Activated T-cell treated with anti-CD3 and anti-CD28 coated beads, Interleukin-2, amount 50 U/mL, for 24 hours (primary cell): ENCODE measurements at regions not wholly inside any gene's neighbourhood (a gene's known extent, or its start where the extent isn't known, plus 50 kb on each side); places are given as distances from the start of the nearest gene placed in this dataset.
"Not testable (repeated sequence)": the region's sequence is repeated elsewhere in the genome, so short reads cannot be mapped to it uniquely, and the experiment has no call there.

Source experiments
- DNase-seq: peaks from one replicate; pipeline ENCODE4 v3.0.0-alpha.2; 2020
- H3K27ac Mint-ChIP-seq: 2 replicates; pipeline ENCODE4 v1.8.0; 2020; ENCODE audit warnings: mild to moderate bottlenecking, mixed read lengths
- H3K27me3 Mint-ChIP-seq: 2 replicates; pipeline ENCODE4 v1.8.0; 2020; ENCODE audit warnings: mixed read lengths
- H3K36me3 Mint-ChIP-seq: 2 replicates; pipeline ENCODE4 v1.8.0; 2020; ENCODE audit warnings: low read depth, mixed read lengths
- H3K4me1 Mint-ChIP-seq: 2 replicates; pipeline ENCODE4 v1.8.0; 2020; ENCODE audit warnings: low read depth, mixed read lengths
- H3K4me3 Mint-ChIP-seq: 2 replicates; pipeline ENCODE4 v1.8.0; 2020; ENCODE audit warnings: mild to moderate bottlenecking, moderate library complexity, mixed read lengths
- H3K9me3 Mint-ChIP-seq: 2 replicates; pipeline ENCODE4 v1.8.0; 2020; ENCODE audit warnings: mixed read lengths

DNA sequence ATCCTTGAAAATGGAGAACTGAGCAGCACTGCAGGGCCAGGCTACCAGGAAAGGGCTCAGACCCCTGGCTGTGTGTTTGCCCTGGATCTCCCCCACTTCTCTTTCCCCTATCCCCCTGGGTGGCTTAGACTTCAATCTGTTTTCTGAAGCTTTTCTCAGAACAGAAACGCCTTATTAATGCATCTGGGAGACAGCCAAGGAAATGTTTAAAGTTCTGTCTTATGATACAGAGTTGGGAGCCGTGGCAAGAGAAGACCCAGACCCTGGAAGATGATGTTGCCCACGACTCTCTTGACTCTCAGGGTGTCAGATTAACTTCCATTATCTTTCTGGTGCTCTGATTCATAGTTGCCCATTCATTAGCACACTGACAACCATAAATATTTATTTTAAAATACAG, 107.1 kb downstream of the EBLN1 start:
- Mint-ChIP-seq H3K27ac (no peak overlapping the region), H3K4me3 (no peak overlapping the region), H3K36me3 (no peaks in the 10 kb centered on the region), H3K9me3 (no peaks in the 10 kb centered on the region), H3K4me1 (no peaks in the 10 kb centered on the region), H3K27me3 (peaks cover 22% of the 10 kb centered on the region)
- no peak for DNase-seq

DNA sequence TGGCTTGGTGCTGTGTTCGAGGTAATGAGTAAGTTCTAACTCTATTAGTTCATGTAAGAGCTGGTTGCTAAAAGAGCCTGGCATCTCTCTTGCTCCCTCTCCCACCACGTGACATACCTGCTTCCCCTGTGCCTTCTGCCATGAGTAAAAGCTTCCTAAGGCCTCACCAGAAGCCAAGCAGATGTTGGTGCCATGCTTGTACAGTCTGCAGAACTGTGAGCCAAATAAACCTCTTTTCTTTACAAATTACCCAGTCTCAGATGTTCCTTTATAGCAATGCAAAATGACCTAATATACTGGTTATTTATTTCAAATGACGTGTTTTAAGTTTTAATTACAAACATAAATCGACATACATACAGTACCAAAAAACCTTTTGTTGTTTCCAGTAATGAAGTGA, 101.7 kb upstream of the DNAJC1 start:
- Mint-ChIP-seq H3K36me3 (no peaks in the 10 kb centered on the region), H3K4me3 (no peak overlapping the region), H3K4me1 (no peaks in the 10 kb centered on the region), H3K27me3 (no peaks in the 10 kb centered on the region), H3K9me3 (no peaks in the 10 kb centered on the region), H3K27ac (no peak overlapping the region)
- no peak for DNase-seq

DNA sequence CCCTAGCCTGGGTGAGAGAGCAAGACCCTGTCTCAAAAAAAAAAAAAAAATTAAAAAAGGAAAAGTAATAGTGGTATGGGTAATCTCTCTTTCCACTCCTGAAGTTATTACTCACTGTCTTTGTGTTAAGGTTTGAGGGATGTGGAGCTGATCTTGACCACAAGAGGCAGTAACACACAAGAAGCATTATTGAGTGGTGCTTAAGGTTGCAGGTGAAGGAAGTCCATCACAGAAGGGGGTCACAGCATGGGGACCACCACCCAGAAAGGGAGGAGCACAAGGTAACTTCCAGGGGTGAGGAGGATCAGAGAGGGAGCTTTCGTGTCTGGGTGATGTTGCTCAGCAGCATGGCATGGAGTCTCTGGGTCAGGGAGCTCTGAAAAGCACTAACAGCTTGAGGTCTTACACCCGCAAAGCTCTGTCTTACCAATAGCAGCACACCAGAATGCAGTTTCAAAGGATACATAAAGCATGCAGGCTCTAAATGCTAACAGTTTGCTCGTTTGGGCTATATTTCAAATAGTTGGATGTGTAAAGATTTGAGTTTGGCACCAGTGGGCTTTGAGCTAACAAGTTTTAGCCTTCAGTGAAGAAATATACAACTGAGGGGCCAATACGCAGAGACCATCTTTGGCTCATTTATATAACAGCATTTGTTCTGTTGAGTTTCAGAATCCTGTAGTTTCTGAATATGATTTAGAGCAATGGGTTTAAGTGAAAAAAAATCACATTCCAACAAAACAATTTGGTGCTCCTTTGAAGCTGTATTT, 100.4 kb upstream of the DNAJC1 start:
- Mint-ChIP-seq H3K9me3 (no peaks in the 10 kb centered on the region), H3K27me3 (no peaks in the 10 kb centered on the region), H3K27ac (no peak overlapping the region), H3K36me3 (no peaks in the 10 kb centered on the region), H3K4me3 (no peak overlapping the region), H3K4me1 (no peaks in the 10 kb centered on the region)
- DNase-seq = no peak

DNA sequence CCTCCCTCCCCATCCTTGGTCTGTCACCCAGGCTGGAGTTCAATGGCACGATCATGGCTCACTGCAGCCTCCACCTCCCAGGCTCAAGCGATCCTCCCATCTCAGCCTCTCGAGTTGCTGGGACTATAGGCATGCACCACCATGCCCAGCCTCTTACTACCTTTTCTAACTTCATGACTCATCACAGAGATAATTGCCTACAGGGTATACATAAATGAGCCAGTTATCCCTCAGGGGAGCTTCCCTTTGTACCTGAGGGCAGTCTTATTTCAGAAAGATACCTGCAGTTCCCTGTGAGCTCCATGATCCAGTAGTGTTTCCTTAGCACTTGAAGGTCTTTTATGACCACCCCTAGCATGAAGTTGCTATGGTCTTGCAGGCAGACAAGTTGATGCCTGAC, 94.2 kb upstream of the DNAJC1 start:
- Mint-ChIP-seq H3K4me3 (no peak overlapping the region), H3K4me1 (no peaks in the 10 kb centered on the region), H3K27ac (no peak overlapping the region), H3K9me3 (no peaks in the 10 kb centered on the region), H3K27me3 (no peaks in the 10 kb centered on the region), H3K36me3 (no peaks in the 10 kb centered on the region)
- no peak for DNase-seq

DNA sequence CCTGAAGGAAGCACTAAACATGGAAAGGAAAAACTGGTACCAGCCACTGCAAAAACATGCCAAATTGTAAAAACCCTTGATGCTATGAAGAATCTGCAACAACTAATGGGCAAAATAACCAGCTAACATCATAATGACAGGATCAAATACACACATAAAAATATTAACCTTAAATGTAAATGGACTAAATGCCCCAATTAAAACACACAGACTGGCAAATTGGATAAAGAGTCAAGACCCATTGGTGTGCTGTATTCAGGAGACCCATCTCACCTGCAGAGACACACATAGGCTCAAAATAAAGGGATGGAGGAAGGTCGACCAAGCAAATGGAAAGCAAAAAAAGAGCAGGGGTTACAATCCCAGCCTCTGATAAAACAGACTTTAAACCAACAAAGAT, 87.7 kb upstream of the DNAJC1 start:
- not testable (repeated sequence) for H3K27ac Mint-ChIP-seq, H3K4me3 Mint-ChIP-seq, H3K36me3 Mint-ChIP-seq, H3K4me1 Mint-ChIP-seq, DNase-seq, H3K9me3 Mint-ChIP-seq
- peaks cover 10% of the 10 kb centered on the region for H3K27me3 Mint-ChIP-seq

DNA sequence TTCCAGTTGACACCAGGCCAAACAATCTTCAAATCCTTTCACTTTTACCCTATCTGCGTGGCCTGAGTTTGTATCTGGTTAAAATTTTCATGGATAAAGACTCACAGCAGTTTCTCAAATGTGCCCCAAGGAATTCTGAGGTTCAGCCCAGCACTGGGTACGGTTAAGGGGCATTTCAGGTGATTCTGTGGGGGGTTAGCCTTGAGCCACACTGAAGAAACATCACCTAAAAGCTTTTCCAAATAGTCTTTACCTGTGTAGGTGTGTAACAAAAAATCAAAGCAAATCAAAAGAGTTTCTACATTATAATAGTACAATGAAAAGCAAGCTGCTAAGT, 83.8 kb upstream of the DNAJC1 start:
- Mint-ChIP-seq H3K4me1 (no peaks in the 10 kb centered on the region), H3K4me3 (no peak overlapping the region), H3K27me3 (peaks cover 32% of the 10 kb centered on the region), H3K9me3 (no peaks in the 10 kb centered on the region), H3K27ac (no peak overlapping the region), H3K36me3 (no peaks in the 10 kb centered on the region)
- no peak for DNase-seq

DNA sequence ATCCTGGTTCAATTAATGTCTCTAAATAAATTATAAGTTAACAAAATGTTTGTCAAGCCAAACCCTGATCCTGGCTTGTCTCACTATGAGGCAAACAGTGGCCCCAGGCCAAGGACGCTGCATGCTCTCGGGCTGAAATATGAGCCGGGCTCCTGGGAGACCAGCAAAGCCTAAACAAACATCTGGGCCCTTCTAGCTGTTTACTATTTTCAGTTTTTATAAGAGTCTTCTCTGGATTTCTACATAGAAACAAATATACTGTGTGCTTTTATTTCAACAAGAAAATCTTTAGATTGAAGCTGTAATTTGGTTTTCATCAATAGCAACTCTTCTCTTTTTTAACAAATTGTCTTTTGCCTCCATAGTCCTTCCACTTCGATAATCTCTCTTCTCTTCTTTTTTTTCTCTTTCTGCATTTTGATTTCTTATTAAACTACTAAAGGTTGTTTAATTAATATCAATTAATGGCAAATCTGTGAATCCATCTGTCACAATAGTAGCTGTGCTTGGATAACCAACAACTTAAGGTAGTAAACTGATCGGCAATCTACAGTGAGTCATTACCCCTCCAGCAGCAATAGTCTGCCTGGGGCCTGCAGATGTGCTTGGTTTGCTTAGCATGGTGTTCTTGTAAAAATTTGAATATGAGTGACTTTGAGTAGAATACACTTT, 83.3 kb upstream of the DNAJC1 start:
- Mint-ChIP-seq H3K4me1 (no peaks in the 10 kb centered on the region), H3K4me3 (no peak overlapping the region), H3K27me3 (peaks cover 32% of the 10 kb centered on the region), H3K9me3 (no peaks in the 10 kb centered on the region), H3K27ac (no peak overlapping the region), H3K36me3 (no peaks in the 10 kb centered on the region)
- no peak for DNase-seq

DNA sequence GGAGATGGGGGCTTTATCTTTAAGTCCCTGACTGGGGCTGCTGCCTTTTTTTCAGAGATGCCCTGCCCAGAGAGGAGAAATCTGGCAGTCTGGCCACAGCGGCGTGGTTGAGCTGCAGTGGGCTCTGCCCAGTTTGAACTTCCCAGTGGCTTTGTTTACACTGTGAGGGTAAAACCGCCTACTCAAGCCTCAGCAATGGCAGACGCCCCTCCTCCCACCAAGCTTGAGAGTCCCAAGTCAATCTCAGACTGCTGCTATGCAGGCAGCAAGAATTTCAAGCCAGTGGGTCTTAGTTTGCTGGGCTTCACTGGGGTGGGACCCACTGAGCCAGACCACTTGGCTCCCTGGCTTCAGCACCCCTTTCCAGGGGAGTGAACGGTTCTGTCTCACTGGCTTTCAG, 76.4 kb upstream of the DNAJC1 start:
- not testable (repeated sequence) for H3K4me1 Mint-ChIP-seq, H3K36me3 Mint-ChIP-seq, H3K27ac Mint-ChIP-seq, H3K9me3 Mint-ChIP-seq, DNase-seq, H3K4me3 Mint-ChIP-seq
- H3K27me3 Mint-ChIP-seq = peaks cover 60% of the 10 kb centered on the region

DNA sequence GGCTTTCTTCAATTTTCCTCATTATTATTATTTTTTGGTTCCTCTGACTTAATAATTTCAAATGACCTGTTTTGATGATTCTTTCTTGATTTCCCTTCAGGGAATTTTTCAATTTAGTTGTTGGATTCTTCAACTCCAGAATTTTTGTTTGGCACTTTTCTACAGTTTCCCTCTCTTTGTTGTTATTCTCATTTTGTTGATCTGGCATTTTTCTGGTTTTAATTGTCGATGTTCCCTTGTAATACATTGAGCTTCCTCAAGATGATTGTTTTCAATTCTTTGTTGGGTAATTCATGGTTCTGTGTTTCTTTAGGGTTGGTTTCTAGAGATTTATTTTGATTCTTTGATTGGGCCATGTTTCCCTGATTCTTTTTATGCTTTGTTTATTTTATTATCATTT, 67.8 kb upstream of the DNAJC1 start:
- Mint-ChIP-seq H3K4me1 (no peaks in the 10 kb centered on the region), H3K9me3 (peaks cover 19% of the 10 kb centered on the region), H3K27ac (no peak overlapping the region), H3K36me3 (peaks cover 1% of the 10 kb centered on the region), H3K4me3 (no peak overlapping the region), H3K27me3 (peaks cover 9% of the 10 kb centered on the region)
- DNase-seq = no peak

DNA sequence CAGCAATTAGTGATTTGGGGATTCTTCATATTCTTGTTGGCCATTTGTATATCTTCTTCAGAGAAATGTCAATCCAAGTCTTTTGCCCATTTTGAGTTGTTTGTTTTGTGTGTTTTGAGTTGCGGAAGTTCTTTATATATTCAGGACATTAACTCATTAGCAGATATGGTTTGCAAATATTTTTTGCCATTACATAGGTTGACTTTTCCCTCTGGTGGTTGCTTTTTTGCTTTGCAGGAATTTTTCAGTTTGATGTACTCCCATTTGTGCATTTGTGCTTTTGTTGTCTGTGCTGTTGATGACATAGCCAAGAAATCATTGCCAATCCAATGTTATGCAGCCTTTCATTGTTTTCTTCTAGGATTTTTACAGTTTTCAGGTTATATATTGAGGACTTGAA, 63.6 kb upstream of the DNAJC1 start:
- Mint-ChIP-seq H3K27ac (no peak overlapping the region), H3K27me3 (no peaks in the 10 kb centered on the region), H3K4me3 (no peak overlapping the region), H3K36me3 (peaks cover 1% of the 10 kb centered on the region), H3K4me1 (no peaks in the 10 kb centered on the region), H3K9me3 (peaks cover 19% of the 10 kb centered on the region)
- DNase-seq = no peak

DNA sequence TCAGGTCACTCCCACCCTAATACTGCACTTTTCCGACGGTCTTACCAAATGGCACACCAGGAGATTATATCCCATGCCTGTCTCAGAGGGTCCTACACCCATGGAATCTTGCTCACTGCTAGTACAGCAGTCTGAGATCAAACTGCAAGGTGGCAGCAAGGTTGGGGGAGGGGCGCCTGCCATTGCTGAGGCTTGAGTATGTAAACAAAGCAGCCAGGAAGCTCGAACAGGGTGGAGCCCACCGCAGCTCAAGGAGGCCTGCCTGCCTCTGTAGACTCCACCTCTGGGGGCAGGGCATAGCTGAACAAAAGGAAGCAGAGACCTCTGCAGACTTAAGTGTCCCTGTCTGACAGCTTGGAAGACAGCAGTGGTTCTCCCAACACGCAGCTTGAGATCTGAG, 57.5 kb upstream of the DNAJC1 start:
- H3K4me1 Mint-ChIP-seq, H3K36me3 Mint-ChIP-seq, H3K4me3 Mint-ChIP-seq, H3K27ac Mint-ChIP-seq, H3K27me3 Mint-ChIP-seq, H3K9me3 Mint-ChIP-seq, DNase-seq: not testable (repeated sequence)

DNA sequence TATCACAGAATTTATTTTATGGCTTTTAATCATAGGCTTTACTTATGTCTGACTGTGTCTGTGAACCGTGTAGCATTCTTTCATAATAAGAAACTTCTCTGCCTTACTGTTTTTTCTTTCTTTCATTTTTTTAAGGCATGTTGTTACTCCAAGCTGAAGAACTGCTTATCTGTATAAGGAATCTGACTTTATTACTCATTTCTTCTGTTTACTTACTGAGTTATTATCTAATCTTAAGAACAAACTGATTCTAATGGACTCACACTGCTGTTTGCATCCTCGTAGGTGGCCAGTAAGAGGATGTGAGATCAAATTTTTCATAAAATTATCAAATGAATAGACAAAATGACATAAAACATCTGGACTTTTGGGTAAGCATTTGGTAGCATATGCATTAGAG, 54.7 kb upstream of the DNAJC1 start:
- Mint-ChIP-seq H3K36me3 (peaks cover 3% of the 10 kb centered on the region), H3K27ac (no peak overlapping the region), H3K9me3 (peaks cover 2% of the 10 kb centered on the region), H3K4me1 (peaks cover 12% of the 10 kb centered on the region), H3K27me3 (no peaks in the 10 kb centered on the region), H3K4me3 (no peak overlapping the region)
- no peak for DNase-seq

DNA sequence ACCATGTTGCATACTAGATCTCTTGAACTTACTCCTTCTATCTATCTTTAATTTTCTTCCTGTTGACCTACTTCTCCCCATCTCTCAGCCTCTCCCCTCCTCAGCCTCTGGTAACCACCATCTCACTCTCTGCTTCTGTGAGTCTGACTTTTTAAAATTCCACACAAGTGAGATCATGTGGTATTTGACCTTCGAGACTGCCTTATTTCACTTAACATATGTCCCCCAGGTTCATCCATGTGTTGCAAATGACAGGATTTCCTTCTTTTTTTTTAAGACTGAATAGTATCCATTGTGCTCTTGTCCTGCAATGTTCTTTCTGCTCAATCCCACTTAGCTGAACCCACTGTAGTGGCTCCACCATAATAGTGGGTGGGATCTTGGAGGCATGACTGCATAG, 51.4 kb upstream of the DNAJC1 start:
- peaks cover 2% of the 10 kb centered on the region for H3K9me3 Mint-ChIP-seq
- no peak for DNase-seq

More for the DNA sequence above, 51.4 kb upstream of the DNAJC1 start:
- Mint-ChIP-seq H3K4me3 (no peak overlapping the region), H3K27me3 (no peaks in the 10 kb centered on the region), H3K4me1 (peaks cover 3% of the 10 kb centered on the region), H3K36me3 (no peaks in the 10 kb centered on the region), H3K27ac (no peak overlapping the region)
